H9 (cell line): ENCODE measurements at regions not wholly inside any gene's neighbourhood (a gene's known extent, or its start where the extent isn't known, plus 50 kb on each side); places are given as distances from the start of the nearest gene placed in this dataset.

ENCODE experiments used
- DNase-seq: peaks from one replicate; pipeline ENCODE4 v3.0.0-alpha.2; 2017
- H2AFZ ChIP-seq: one replicate; pipeline ENCODE4 v1.6.1; 2013; ENCODE audit warnings: mild to moderate bottlenecking, low read length, control low read depth, moderate library complexity
- H2AK5ac ChIP-seq: 2 replicates; pipeline ENCODE4 v1.6.1; 2013; ENCODE audit warnings: low read length, control low read depth, mixed read lengths; ENCODE audit not compliant: insufficient read length
- H2BK120ac ChIP-seq: one replicate; pipeline ENCODE4 v1.6.1; 2013; ENCODE audit warnings: low read depth, mild to moderate bottlenecking, low read length, control low read depth, inconsistent platforms; ENCODE audit not compliant: poor library complexity, severe bottlenecking
- H2BK12ac ChIP-seq: 2 replicates; pipeline ENCODE4 v1.6.1; 2013; ENCODE audit warnings: low read length, control low read depth, mixed read lengths, low read depth; ENCODE audit not compliant: insufficient read length
- H2BK15ac ChIP-seq: 2 replicates; pipeline ENCODE4 v1.6.1; 2013; ENCODE audit warnings: low read depth, low read length, control low read depth
- H2BK20ac ChIP-seq: one replicate; pipeline ENCODE4 v1.6.1; 2013; ENCODE audit warnings: low read depth, mild to moderate bottlenecking, low read length, control low read depth, inconsistent platforms; ENCODE audit not compliant: poor library complexity, severe bottlenecking
- H2BK5ac ChIP-seq: 2 replicates; pipeline ENCODE4 v1.6.1; 2013; ENCODE audit warnings: low read length, control low read depth, mixed read lengths; ENCODE audit not compliant: insufficient read length
- H3K14ac ChIP-seq: 2 replicates; pipeline ENCODE4 v1.6.1; 2013; ENCODE audit warnings: low read length, control low read depth; ENCODE audit not compliant: insufficient read depth
- H3K18ac ChIP-seq: 2 replicates; pipeline ENCODE4 v1.6.1; 2013; ENCODE audit warnings: low read depth, mild to moderate bottlenecking, mixed read lengths, low read length, control low read depth; ENCODE audit not compliant: insufficient read length
- H3K23ac ChIP-seq: 2 replicates; pipeline ENCODE4 v1.6.1; 2013; ENCODE audit warnings: low read length, control low read depth, mixed read lengths, low read depth; ENCODE audit not compliant: insufficient read length
- H3K23me2 ChIP-seq: 2 replicates; pipeline ENCODE4 v1.6.1; 2013; ENCODE audit warnings: low read depth, mild to moderate bottlenecking, mixed read lengths, low read length, control low read depth; ENCODE audit not compliant: insufficient read length, poor library complexity, severe bottlenecking
- H3K27ac ChIP-seq: 2 replicates; pipeline ENCODE4 v1.5.1; 2013; ENCODE audit warnings: low read length, control low read depth, mixed read lengths, low read depth; ENCODE audit not compliant: insufficient read length
- H3K27me3 ChIP-seq: 2 replicates; pipeline ENCODE4 v1.6.1; 2013; ENCODE audit warnings: low read length, control low read depth, inconsistent platforms; ENCODE audit not compliant: insufficient read depth
- H3K4ac ChIP-seq: 2 replicates; pipeline ENCODE4 v1.6.1; 2013; ENCODE audit warnings: low read depth, mild to moderate bottlenecking, control low read depth, inconsistent platforms, low read length, moderate library complexity
- H3K4me1 ChIP-seq: 2 replicates; pipeline ENCODE4 v1.6.1; 2013; ENCODE audit warnings: low read length, control low read depth, inconsistent platforms; ENCODE audit not compliant: insufficient read depth
- H3K4me2 ChIP-seq: 2 replicates; pipeline ENCODE4 v1.6.1; 2013; ENCODE audit warnings: low read length, control low read depth, mixed read lengths; ENCODE audit not compliant: insufficient read length, insufficient read depth
- H3K56ac ChIP-seq: 2 replicates; pipeline ENCODE4 v1.6.1; 2013; ENCODE audit warnings: low read depth, mild to moderate bottlenecking, mixed read lengths, low read length, control low read depth; ENCODE audit not compliant: insufficient read length
- H3K79me1 ChIP-seq: 2 replicates; pipeline ENCODE4 v1.6.1; 2013; ENCODE audit warnings: low read depth, mild to moderate bottlenecking, moderate library complexity, low read length, control low read depth, inconsistent platforms; ENCODE audit not compliant: insufficient read depth, poor library complexity, severe bottlenecking
- H3K79me2 ChIP-seq: 2 replicates; pipeline ENCODE4 v1.6.1; 2013; ENCODE audit warnings: low read length, control low read depth, inconsistent platforms; ENCODE audit not compliant: insufficient read depth
- H3K9ac ChIP-seq: 2 replicates; pipeline ENCODE4 v1.6.1; 2013; ENCODE audit warnings: low read length, control low read depth, mixed read lengths; ENCODE audit not compliant: insufficient read length; ENCODE audit errors: extremely low read depth
- H3K9me3 ChIP-seq: one replicate; pipeline ENCODE4 v1.6.1; 2013; ENCODE audit warnings: low read depth, low read length, inconsistent platforms; ENCODE audit not compliant: control insufficient read depth
- H3T11ph ChIP-seq: one replicate; pipeline ENCODE4 v1.6.1; 2013; ENCODE audit warnings: mild to moderate bottlenecking, low read length, control low read depth, inconsistent platforms
- H4K20me1 ChIP-seq: one replicate; pipeline ENCODE4 v1.6.1; 2013; ENCODE audit not compliant: control insufficient read depth, insufficient read length, insufficient read depth
- H4K5ac ChIP-seq: 2 replicates; pipeline ENCODE4 v1.6.1; 2013; ENCODE audit warnings: low read depth, mild to moderate bottlenecking, mixed read lengths, low read length, control low read depth; ENCODE audit not compliant: insufficient read length
- H4K8ac ChIP-seq: replicated peaks from 2 replicates; pipeline ENCODE4 v1.6.1; 2013; ENCODE audit warnings: low read length, control low read depth, mixed read lengths, low read depth; ENCODE audit not compliant: insufficient read length
- H4K91ac ChIP-seq: 2 replicates; pipeline ENCODE4 v1.6.1; 2013; ENCODE audit warnings: low read depth, mild to moderate bottlenecking, moderate library complexity, mixed read lengths, low read length, control low read depth; ENCODE audit not compliant: insufficient read length
- H3K27ac Mint-ChIP-seq, 3 experiments: 2 replicates in 2 of 3; 3 replicates in 1 of 3; pipeline ENCODE4 v1.8.0; 2020 to 2021; ENCODE audit warnings: mixed read lengths in 3 of 3, mild to moderate bottlenecking in 1 of 3, moderate library complexity in 1 of 3
- H3K27me3 Mint-ChIP-seq: 2 replicates; pipeline ENCODE4 v1.8.0; 2021; ENCODE audit warnings: low read depth, mild to moderate bottlenecking, moderate library complexity, mixed read lengths
- H3K36me3 Mint-ChIP-seq, 3 experiments: 2 replicates in 2 of 3; 3 replicates in 1 of 3; pipeline ENCODE4 v1.8.0; 2020 to 2021; ENCODE audit warnings: low read depth in 3 of 3, mixed read lengths in 3 of 3; ENCODE audit not compliant: insufficient read depth in 1 of 3
- H3K4me1 Mint-ChIP-seq, 2 experiments: 2 replicates each; pipeline ENCODE4 v1.8.0; 2020; ENCODE audit warnings: mixed read lengths in 2 of 2
- H3K4me3 Mint-ChIP-seq, 2 experiments: 2 replicates in 1 of 2; 3 replicates in 1 of 2; pipeline ENCODE4 v1.8.0; 2020 to 2021; ENCODE audit warnings: mild to moderate bottlenecking in 2 of 2, mixed read lengths in 2 of 2, moderate library complexity in 1 of 2
- H3K9me3 Mint-ChIP-seq, 2 experiments: 2 replicates in 1 of 2; 3 replicates in 1 of 2; pipeline ENCODE4 v1.8.0; 2020; ENCODE audit warnings: mild to moderate bottlenecking in 2 of 2, mixed read lengths in 2 of 2, moderate library complexity in 1 of 2
- CTCF ChIP-seq: fragments of 200-600 bp; sonication (generic); conservative IDR thresholded peaks from 3 replicates; pipeline ENCODE4 v1.8.0; 2021; ENCODE audit warnings: antibody characterized with exemption, mild to moderate bottlenecking
- whole genome bisulfite sequencing: extraction: QIAGEN DNeasy Blood & Tissue Kit; methylation state at CpG from one replicate; pipeline ENCODE4 v1.1.7; 2013; ENCODE audit warnings: missing lambda C conversion rate, low lambda C conversion rate, mixed read lengths; ENCODE audit not compliant: insufficient read length; ENCODE audit errors: extremely low coverage; 5-methylcytosine and 5-hydroxymethylcytosine counted together

- Histone ChIP-seq H2AK5ac (no peak overlapping the region), H2BK12ac (no peak overlapping the region), H4K91ac (no peak overlapping the region), H3K9ac (no peak overlapping the region), H2BK15ac (no peak overlapping the region), H2AFZ (no peak overlapping the region), H3K79me1 (no peaks in the 10 kb centered on the region), H2BK5ac (no peak overlapping the region), H3K23me2 (no peaks in the 10 kb centered on the region), H3K23ac (no peak overlapping the region), H3K4ac (no peak overlapping the region), H3K14ac (no peak overlapping the region), H2BK20ac (no peak overlapping the region), H3K18ac (no peak overlapping the region), H3K4me1 (no peaks in the 10 kb centered on the region), H3T11ph (no peak overlapping the region), H4K8ac (no peak overlapping the region), H3K27me3 (no peaks in the 10 kb centered on the region), H3K4me2 (no peak overlapping the region), H3K56ac (no peak overlapping the region), H4K20me1 (no peaks in the 10 kb centered on the region), H2BK120ac (no peak overlapping the region), H3K79me2 (no peaks in the 10 kb centered on the region), H4K5ac (no peak overlapping the region), H3K9me3 (peaks cover 2% of the 10 kb centered on the region), H3K27ac (no peak overlapping the region)
- WGBS, result no CpG with 5 or more reads among the region's 2 CpGs
- Mint-ChIP-seq H3K9me3 (peaks cover 14 to 22% of the 10 kb centered on the region in 2 experiments), H3K27ac (no peak overlapping the region), H3K4me3 (no peak overlapping the region), H3K4me1 (peaks cover 7 to 9% of the 10 kb centered on the region in 2 experiments; a peak in 3 of 4 replicates), H3K36me3 (peaks cover 11 to 21% (median 11%) of the 10 kb centered on the region in 3 experiments), H3K27me3 (no peaks in the 10 kb centered on the region)
- no peak for DNase-seq
- no peak for TF ChIP-seq CTCF
Observed at GRCh38 chr2:34416856-34417255, 817.8 kb upstream of the FAM98A start.
